Trophoblast cell (in vitro differentiated cells and primary cell): ENCODE measurements at regions not wholly inside any gene's neighbourhood (a gene's known extent, or its start where the extent isn't known, plus 50 kb on each side); places are given as distances from the start of the nearest gene placed in this dataset.

Experiments
- DNase-seq, 2 donors: peaks; one replicate each; pipeline ENCODE4 v3.0.0-alpha.2; 2016
- H2AFZ ChIP-seq: 2 replicates; pipeline ENCODE4 v1.6.1; 2013; ENCODE audit warnings: low read length, moderate library complexity, mild to moderate bottlenecking; ENCODE audit not compliant: insufficient read depth, poor library complexity
- H2AK5ac ChIP-seq: 2 replicates; pipeline ENCODE4 v1.6.1; 2013; ENCODE audit warnings: mild to moderate bottlenecking, low read length
- H2BK120ac ChIP-seq: 2 replicates; pipeline ENCODE4 v1.6.1; 2013; ENCODE audit warnings: low read length, mild to moderate bottlenecking, moderate library complexity; ENCODE audit not compliant: insufficient read depth, poor library complexity
- H2BK12ac ChIP-seq: 2 replicates; pipeline ENCODE4 v1.6.1; 2013; ENCODE audit warnings: mild to moderate bottlenecking, low read length, moderate library complexity
- H2BK5ac ChIP-seq: 2 replicates; pipeline ENCODE4 v1.6.1; 2013; ENCODE audit warnings: low read length, low read depth, moderate library complexity, mild to moderate bottlenecking; ENCODE audit not compliant: poor library complexity
- H3K14ac ChIP-seq: 2 replicates; pipeline ENCODE4 v1.6.1; 2013; ENCODE audit warnings: mild to moderate bottlenecking, low read length
- H3K18ac ChIP-seq: 2 replicates; pipeline ENCODE4 v1.6.1; 2013; ENCODE audit warnings: mild to moderate bottlenecking, low read length
- H3K23ac ChIP-seq: 2 replicates; pipeline ENCODE4 v1.6.1; 2013; ENCODE audit warnings: low read length
- H3K27ac ChIP-seq: 2 replicates; pipeline ENCODE4 v1.5.1; 2013; ENCODE audit warnings: low read depth, mild to moderate bottlenecking, inconsistent platforms, low read length, moderate library complexity
- H3K27me3 ChIP-seq: 2 replicates; pipeline ENCODE4 v1.6.1; 2013; ENCODE audit warnings: inconsistent platforms, mild to moderate bottlenecking, low read length, moderate library complexity; ENCODE audit not compliant: insufficient read depth
- H3K36me3 ChIP-seq, 2 experiments: 1 replicate in 1 of 2; 2 replicates in 1 of 2; pipeline ENCODE4 v1.6.1; 2013; ENCODE audit warnings: low read length in 2 of 2, mild to moderate bottlenecking in 2 of 2, moderate library complexity in 1 of 2; ENCODE audit not compliant: insufficient read depth in 2 of 2, control insufficient read depth in 1 of 2
- H3K4ac ChIP-seq: 2 replicates; pipeline ENCODE4 v1.6.1; 2013; ENCODE audit warnings: low read depth, mild to moderate bottlenecking, low read length, moderate library complexity
- H3K4me1 ChIP-seq, 2 experiments: 1 replicate in 1 of 2; 2 replicates in 1 of 2; pipeline ENCODE4 v1.6.1; 2013; ENCODE audit warnings: low read length in 2 of 2, mild to moderate bottlenecking in 2 of 2, moderate library complexity in 1 of 2; ENCODE audit not compliant: insufficient read depth in 2 of 2, control insufficient read depth in 1 of 2
- H3K4me2 ChIP-seq: 2 replicates; pipeline ENCODE4 v1.6.1; 2013; ENCODE audit warnings: inconsistent platforms, mild to moderate bottlenecking, low read length, moderate library complexity
- H3K4me3 ChIP-seq: 2 replicates; pipeline ENCODE4 v1.5.1; 2013; ENCODE audit warnings: mild to moderate bottlenecking, low read depth, low read length, inconsistent platforms
- H3K79me1 ChIP-seq: one replicate; pipeline ENCODE4 v1.6.1; 2013; ENCODE audit warnings: low read length
- H3K79me2 ChIP-seq: 2 replicates; pipeline ENCODE4 v1.6.1; 2013; ENCODE audit warnings: low read length, mild to moderate bottlenecking; ENCODE audit not compliant: control insufficient read depth, insufficient read depth, poor library complexity
- H3K9ac ChIP-seq: 2 replicates; pipeline ENCODE4 v1.6.1; 2013; ENCODE audit warnings: mild to moderate bottlenecking, low read length
- H3K9me3 ChIP-seq: 2 replicates; pipeline ENCODE4 v1.6.1; 2013; ENCODE audit warnings: low read depth, mild to moderate bottlenecking, control low read depth, inconsistent platforms, low read length; ENCODE audit not compliant: insufficient read depth
- H4K12ac ChIP-seq: 2 replicates; pipeline ENCODE4 v1.6.1; 2013; ENCODE audit warnings: low read depth, mild to moderate bottlenecking, low read length, moderate library complexity
- H4K8ac ChIP-seq: 2 replicates; pipeline ENCODE4 v1.6.1; 2013; ENCODE audit warnings: low read depth, mild to moderate bottlenecking, low read length, moderate library complexity
- H4K91ac ChIP-seq: one replicate; pipeline ENCODE4 v1.6.1; 2013; ENCODE audit warnings: low read depth, mild to moderate bottlenecking, low read length, moderate library complexity
- WGBS: extraction: QIAGEN DNeasy Blood & Tissue Kit; methylation state at CpG from one replicate; pipeline ENCODE4 v1.1.7; 2013; ENCODE audit warnings: missing lambda C conversion rate; ENCODE audit not compliant: insufficient read length, insufficient coverage; ENCODE audit errors: extremely low coverage; 5-methylcytosine and 5-hydroxymethylcytosine counted together

GRCh38 chr16:65725156-65725845, 603.4 kb upstream of the CDH11 start:
- H3K9ac ChIP-seq, result no peak overlapping the region
- DNase-seq, result no peak
- H4K8ac ChIP-seq, result no peak overlapping the region
- H2BK5ac ChIP-seq, result no peak overlapping the region
- H2AK5ac ChIP-seq, result no peak overlapping the region
- WGBS, result no CpG with 5 or more reads among the region's 5 CpGs
- H3K79me2 ChIP-seq, result no peaks in the 10 kb centered on the region
- H4K12ac ChIP-seq, result no peak overlapping the region
- H3K9me3 ChIP-seq, result peaks cover 4% of the 10 kb centered on the region
- H3K27ac ChIP-seq, result no peak overlapping the region
- no peak overlapping the region for H3K4me2 ChIP-seq
- H2BK12ac ChIP-seq, result no peak overlapping the region
- H3K36me3 ChIP-seq, result no peaks in the 10 kb centered on the region
- H3K4ac ChIP-seq, result no peak overlapping the region
- H4K91ac ChIP-seq, result no peak overlapping the region
- no peak overlapping the region for H3K14ac ChIP-seq
- no peaks in the 10 kb centered on the region for H3K27me3 ChIP-seq
- H3K4me1 ChIP-seq, result peaks cover 3 to 5% of the 10 kb centered on the region in 2 experiments
- H3K23ac ChIP-seq, result no peak overlapping the region
- no peak overlapping the region for H2BK120ac ChIP-seq
- H2AFZ ChIP-seq, result no peak overlapping the region
- H3K4me3 ChIP-seq, result no peak overlapping the region
- H3K18ac ChIP-seq, result no peak overlapping the region
- H3K79me1 ChIP-seq, result no peaks in the 10 kb centered on the region

- H3K27ac ChIP-seq, result no peak overlapping the region
- H3K4me3 ChIP-seq, result no peak overlapping the region
- no peak overlapping the region for H3K9ac ChIP-seq
- no peak overlapping the region for H3K4me2 ChIP-seq
- H4K12ac ChIP-seq, result no peak overlapping the region
- H3K23ac ChIP-seq, result no peak overlapping the region
- no peaks in the 10 kb centered on the region for H3K27me3 ChIP-seq
- H3K14ac ChIP-seq, result no peak overlapping the region
- H2AFZ ChIP-seq, result no peak overlapping the region
- H3K4ac ChIP-seq, result no peak overlapping the region
- H2BK12ac ChIP-seq, result no peak overlapping the region
- no peak overlapping the region for H4K8ac ChIP-seq
- WGBS, result no CpG with 5 or more reads among the region's 7 CpGs
- no peaks in the 10 kb centered on the region for H3K79me1 ChIP-seq
- no peak overlapping the region for H3K18ac ChIP-seq
- no peaks in the 10 kb centered on the region for H3K9me3 ChIP-seq
- H2AK5ac ChIP-seq, result no peak overlapping the region
- H4K91ac ChIP-seq, result no peak overlapping the region
- no peaks in the 10 kb centered on the region for H3K4me1 ChIP-seq
- no peak for DNase-seq
- no peak overlapping the region for H2BK120ac ChIP-seq
- H2BK5ac ChIP-seq, result no peak overlapping the region
- H3K79me2 ChIP-seq, result no peaks in the 10 kb centered on the region
- H3K36me3 ChIP-seq, result no peaks in the 10 kb centered on the region
Observed at GRCh38 chr16:65722429-65722828, 600.6 kb upstream of the CDH11 start.

- Histone ChIP-seq H2BK12ac (no peak overlapping the region), H3K4me2 (no peak overlapping the region), H2BK120ac (no peak overlapping the region), H3K9ac (no peak overlapping the region), H3K79me2 (no peaks in the 10 kb centered on the region), H3K4ac (no peak overlapping the region), H3K14ac (no peak overlapping the region), H4K12ac (no peak overlapping the region), H3K23ac (no peak overlapping the region), H2BK5ac (no peak overlapping the region), H4K8ac (no peak overlapping the region), H3K4me3 (no peak overlapping the region), H3K4me1 (peaks cover 0 to 3% of the 10 kb centered on the region in 2 experiments), H3K27me3 (no peaks in the 10 kb centered on the region), H4K91ac (no peak overlapping the region), H2AK5ac (no peak overlapping the region), H3K18ac (no peak overlapping the region), H3K9me3 (no peaks in the 10 kb centered on the region), H3K36me3 (no peaks in the 10 kb centered on the region), H3K79me1 (no peaks in the 10 kb centered on the region), H2AFZ (no peak overlapping the region), H3K27ac (no peak overlapping the region)
- no CpG with 5 or more reads among the region's 3 CpGs for WGBS
- no peak for DNase-seq
Observed at GRCh38 chr16:65717846-65718245, 596.0 kb upstream of the CDH11 start.

- no peak overlapping the region for H3K23ac ChIP-seq
- WGBS, result no CpG with 5 or more reads among the region's 8 CpGs
Observed at GRCh38 chr16:65716737-65717700, 595.2 kb upstream of the CDH11 start.

More at GRCh38 chr16:65716737-65717700, 595.2 kb upstream of the CDH11 start:
- H3K4me2 ChIP-seq, result no peak overlapping the region
- H3K4me1 ChIP-seq, result peaks cover 0 to 3% of the 10 kb centered on the region in 2 experiments
- no peak overlapping the region for H2BK120ac ChIP-seq
- no peaks in the 10 kb centered on the region for H3K27me3 ChIP-seq
- no peak overlapping the region for H2BK5ac ChIP-seq
- H2AFZ ChIP-seq, result no peak overlapping the region
- no peak overlapping the region for H2BK12ac ChIP-seq
- H3K79me2 ChIP-seq, result no peaks in the 10 kb centered on the region
- H4K91ac ChIP-seq, result no peak overlapping the region
- no peak overlapping the region for H4K12ac ChIP-seq
- no peaks in the 10 kb centered on the region for H3K9me3 ChIP-seq
- no peak overlapping the region for H3K27ac ChIP-seq
- H3K18ac ChIP-seq, result no peak overlapping the region
- H3K36me3 ChIP-seq, result no peaks in the 10 kb centered on the region
- no peak overlapping the region for H3K4ac ChIP-seq
- no peak overlapping the region for H3K14ac ChIP-seq
- no peaks in the 10 kb centered on the region for H3K79me1 ChIP-seq
- DNase-seq, result no peak
- H4K8ac ChIP-seq, result no peak overlapping the region
- no peak overlapping the region for H3K4me3 ChIP-seq
- no peak overlapping the region for H2AK5ac ChIP-seq
- no peak overlapping the region for H3K9ac ChIP-seq
